K562 (cell line): ENCODE measurements at regions not wholly inside any gene's neighbourhood (a gene's known extent, or its start where the extent isn't known, plus 50 kb on each side); places are given as distances from the start of the nearest gene placed in this dataset.

ENCODE experiments used
- ATAC-seq: fragments of 200-7000 bp; cut with Tn5 transposase; 3 replicates; pipeline ENCODE4 v1.9.1; 2020; ENCODE audit warnings: moderate library complexity
- BruUV-seq: library from RNA; stranded (reverse); fragments of 400-500 nt; replicated peaks from 2 replicates; lab custom pipeline; 2021; lab: Mats Ljungman, UMichigan
- CTCF ChIA-PET: fragments of 300-600 bp; formaldehyde crosslinking; extraction: SDS; loops from one replicate; lab custom pipeline; 2021; ENCODE audit warnings: low intra/inter-chr PET ratio; lab: Yijun Ruan, JAX
- POLR2A ChIA-PET: fragments of 300-600, 350-650 bp; sonication (Branson Sonifier 250); formaldehyde crosslinking; extraction: SDS; loops from one replicate; lab custom pipeline; 2021; ENCODE audit warnings: antibody characterized with exemption, inconsistent platforms; lab: Yijun Ruan, JAX
- DNase-seq, 4 experiments: peaks; one replicate each; pipeline versions ENCODE4 v3.0.0 to v3.0.0-alpha.2; 2011 to 2018; ENCODE audit warnings: low spot score in 3 of 4, mixed read lengths in 3 of 4; ENCODE audit errors: extremely low read depth in 1 of 4
- FAIRE-seq: peaks from 2 replicates; lab custom pipeline; 2011; peaks lifted over from hg19 to GRCh38; lab: Jason Lieb, UNC
- H2AFZ ChIP-seq: 2 replicates; pipeline ENCODE4 v1.6.0; 2011; ENCODE audit warnings: low read depth, low read length, control low read depth, inconsistent platforms
- H3K27ac ChIP-seq: fragments of 200-600 bp; 3 replicates; pipeline ENCODE4 v1.8.0; 2011; ENCODE audit warnings: low read depth, mild to moderate bottlenecking, control low read depth, inconsistent platforms, low read length, moderate library complexity, mixed read lengths; ENCODE audit errors: extremely low read depth
- H3K27me3 ChIP-seq, 2 experiments: fragments of 300-600 bp in 1 of 2; 2 replicates in 1 of 2; 3 replicates in 1 of 2; pipeline versions ENCODE4 v1.6.0 to v1.8.0; 2011; ENCODE audit warnings: inconsistent platforms in 2 of 2, low read length in 2 of 2, mild to moderate bottlenecking in 1 of 2, mixed read lengths in 1 of 2, moderate library complexity in 1 of 2; ENCODE audit not compliant: control insufficient read depth in 2 of 2, insufficient read depth in 2 of 2
- H3K36me3 ChIP-seq: fragments of 300-600 bp; 3 replicates; pipeline ENCODE4 v1.8.0; 2011; ENCODE audit warnings: mild to moderate bottlenecking, low read length, inconsistent platforms; ENCODE audit not compliant: control insufficient read depth, insufficient read depth
- H3K4me1 ChIP-seq, 2 experiments: fragments of 200-600 bp in 1 of 2; replicated peaks in 1 of 2; 2 replicates in 1 of 2; 3 replicates in 1 of 2; pipeline versions ENCODE4 v1.5.1 to v1.8.0; 2011; ENCODE audit warnings: inconsistent platforms in 2 of 2, low read length in 2 of 2, mild to moderate bottlenecking in 1 of 2, mixed read lengths in 1 of 2, moderate library complexity in 1 of 2; ENCODE audit not compliant: control insufficient read depth in 2 of 2, insufficient read depth in 2 of 2
- H3K4me2 ChIP-seq: 2 replicates; pipeline ENCODE4 v1.6.1; 2011; ENCODE audit warnings: low read length, control low read depth, inconsistent platforms, mixed read lengths; ENCODE audit not compliant: insufficient read depth
- H3K4me3 ChIP-seq: fragments of 200-600 bp; sonication (generic), shearing (Covaris generic); 2 replicates; pipeline ENCODE4 v1.5.1; 2016; ENCODE audit warnings: control low read depth, inconsistent platforms
- H3K79me2 ChIP-seq: fragments of 200-600 bp; 3 replicates; pipeline ENCODE4 v1.8.0; 2011; ENCODE audit warnings: low read length, inconsistent platforms; ENCODE audit not compliant: control insufficient read depth, insufficient read depth
- H3K9ac ChIP-seq, 2 experiments: 2 replicates each; pipeline versions ENCODE4 v1.6.0 to v1.6.1; 2011; ENCODE audit warnings: low read depth in 2 of 2, low read length in 2 of 2, control low read depth in 1 of 2, inconsistent platforms in 1 of 2, mild to moderate bottlenecking in 1 of 2, mixed read lengths in 1 of 2; ENCODE audit not compliant: insufficient read depth in 1 of 2
- H3K9me1 ChIP-seq: one replicate; pipeline ENCODE4 v1.6.0; 2011; ENCODE audit warnings: inconsistent platforms, mild to moderate bottlenecking, low read length, moderate library complexity; ENCODE audit not compliant: control insufficient read depth, insufficient read depth
- H3K9me3 ChIP-seq: replicated peaks from 2 replicates; pipeline ENCODE4 v1.5.1; 2011; ENCODE audit warnings: low read depth, low read length, inconsistent platforms; ENCODE audit not compliant: control insufficient read depth, insufficient read depth
- H4K20me1 ChIP-seq: replicated peaks from 2 replicates; pipeline ENCODE4 v1.6.1; 2011; ENCODE audit warnings: low read length, inconsistent platforms, mixed read lengths; ENCODE audit not compliant: control insufficient read depth, insufficient read depth
- CTCFL ChIP-seq: IDR thresholded peaks from 2 replicates; pipeline ENCODE4 v1.6.1; 2011; ENCODE audit warnings: borderline replicate concordance, low read depth, mild to moderate bottlenecking, moderate library complexity, low read length; ENCODE audit not compliant: insufficient read depth, poor library complexity, severe bottlenecking
- HMGN3 ChIP-seq: IDR thresholded peaks from 2 replicates; pipeline ENCODE4 v1.6.1; 2011; ENCODE audit warnings: borderline replicate concordance, low read depth, mild to moderate bottlenecking, mixed read lengths, low read length; ENCODE audit not compliant: insufficient read length; ENCODE audit errors: extremely low read depth
- ZBED1 ChIP-seq: IDR thresholded peaks from 2 replicates; pipeline ENCODE4 v1.6.1; 2014
- WGBS: fragments of 100-300 bp; shearing (Covaris generic); methylation state at CpG from one replicate; pipeline ENCODE4 v1.1.6; 2016; ENCODE audit warnings: low coverage, mixed read lengths; ENCODE audit not compliant: insufficient coverage; ENCODE audit errors: missing lambda C conversion rate; 5-methylcytosine and 5-hydroxymethylcytosine counted together
- in situ Hi-C: fragments of 300-500 bp; cut with MboI; formaldehyde crosslinking; loops from 4 replicates; pipeline ENCODE4 v1.15.0; 2018; ENCODE audit warnings: inconsistent platforms, mixed read lengths
- intact Hi-C: fragments of 100-400 bp; cut with micrococcal nuclease; formaldehyde crosslinking; loops from 2 replicates; pipeline ENCODE4 v1.14.2; 2022

DNA sequence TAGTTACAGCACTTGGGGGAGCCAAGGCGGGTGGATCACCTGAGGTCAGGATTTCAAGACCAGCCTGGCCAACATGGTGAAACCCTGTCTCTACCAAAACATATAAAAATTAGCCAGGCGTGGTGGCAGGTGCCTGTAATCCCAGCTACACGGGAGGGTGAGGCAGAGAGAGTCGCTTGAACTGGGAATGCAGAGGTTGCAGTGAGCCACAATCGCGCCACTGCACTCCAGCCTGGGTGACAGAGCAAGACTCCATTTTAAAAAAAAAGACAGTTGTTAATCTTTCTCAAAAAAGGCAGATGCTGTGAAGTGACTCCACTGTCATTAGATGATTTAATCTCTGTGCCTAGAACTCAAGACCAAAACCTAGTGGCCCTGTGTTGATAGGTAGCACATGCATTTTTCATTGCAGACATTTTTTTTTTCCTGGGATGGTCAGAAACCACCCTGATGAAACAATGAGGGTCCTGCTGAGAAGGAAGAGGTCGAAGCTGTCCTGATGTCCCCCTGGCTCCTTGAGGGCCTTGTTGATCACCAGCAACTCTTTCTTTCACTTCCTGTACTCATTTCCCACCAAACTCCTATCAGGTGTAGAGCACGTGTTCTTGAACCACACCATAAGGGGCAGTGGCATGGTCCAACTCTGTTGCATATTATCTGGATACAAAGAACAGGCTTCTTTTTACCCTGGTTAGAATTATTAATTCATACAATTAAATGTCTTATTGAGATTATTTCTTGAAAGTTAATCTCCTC lies 382.2 kb downstream of the ICE1 start:
- no peak for FAIRE-seq
- H3K9ac ChIP-seq = no peak overlapping the region
- TF ChIP-seq CTCFL = no peak
- TF ChIP-seq ZBED1 = no peak
- no peak for TF ChIP-seq HMGN3
- H3K9me1 ChIP-seq = no peaks in the 10 kb centered on the region
- BruUV-seq = no TSS peak
- no peak overlapping the region for H3K27ac ChIP-seq
- no peaks in the 10 kb centered on the region for H3K36me3 ChIP-seq
- 0% methylated on average over 8 of the region's 8 CpGs for WGBS
- no peak for ATAC-seq
- H3K4me1 ChIP-seq = no peaks in the 10 kb centered on the region
- CTCF ChIA-PET = no interaction called here
- intact Hi-C loops = no loop called here
- no peaks in the 10 kb centered on the region for H3K9me3 ChIP-seq
- peaks cover 4 to 36% of the 10 kb centered on the region in 2 experiments; a peak in 4 of 5 replicates for H3K27me3 ChIP-seq
- H2AFZ ChIP-seq = no peak overlapping the region
- no peaks in the 10 kb centered on the region for H4K20me1 ChIP-seq
- DNase-seq = no peak
- in situ Hi-C loops = no loop called here
- no peak overlapping the region for H3K4me2 ChIP-seq
- H3K79me2 ChIP-seq = no peaks in the 10 kb centered on the region
- no peak overlapping the region for H3K4me3 ChIP-seq
- POLR2A ChIA-PET = interaction anchor here (0.6 kb wide), 1 partner anchor 51 kb away, joined by 3 read pairs; no protein-coding TSS in a partner anchor
